NCI-H2196 (cell line): ENCODE measurements at regions not wholly inside any gene's neighbourhood (a gene's known extent, or its start where the extent isn't known, plus 50 kb on each side); places are given as distances from the start of the nearest gene placed in this dataset.
A peak's percentile ranks its signal among the peaks of the same experiment; 100 is the strongest.
"Not testable (repeated sequence)": the region's sequence is repeated elsewhere in the genome, so short reads cannot be mapped to it uniquely, and the experiment has no call there.

ENCODE experiments used
- DNase-seq: peaks from one replicate; lab custom pipeline; 2025; ENCODE audit not compliant: unreplicated experiment; lab: John Stamatoyannopoulos, UW

DNA sequence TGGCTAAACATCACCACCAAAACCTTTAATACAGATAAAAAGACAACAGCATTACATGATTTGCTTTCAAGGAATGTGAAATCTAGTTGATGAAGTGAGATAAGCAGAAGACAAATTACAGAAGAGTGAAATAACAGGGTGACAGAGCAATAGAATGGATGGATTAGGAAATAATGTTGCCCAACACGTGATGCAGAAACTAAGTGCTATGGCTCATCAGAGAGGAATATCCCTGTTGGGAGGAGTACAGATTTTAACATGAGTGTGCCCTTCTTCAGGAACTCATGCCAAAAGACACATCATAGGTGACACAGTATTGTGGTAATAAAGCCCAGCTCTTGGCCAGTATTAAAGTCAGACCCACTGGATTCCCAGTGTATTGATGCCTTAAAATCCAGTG is 176.6 kb upstream of the RAG2 start:
- DNase-seq, result no peak

DNA sequence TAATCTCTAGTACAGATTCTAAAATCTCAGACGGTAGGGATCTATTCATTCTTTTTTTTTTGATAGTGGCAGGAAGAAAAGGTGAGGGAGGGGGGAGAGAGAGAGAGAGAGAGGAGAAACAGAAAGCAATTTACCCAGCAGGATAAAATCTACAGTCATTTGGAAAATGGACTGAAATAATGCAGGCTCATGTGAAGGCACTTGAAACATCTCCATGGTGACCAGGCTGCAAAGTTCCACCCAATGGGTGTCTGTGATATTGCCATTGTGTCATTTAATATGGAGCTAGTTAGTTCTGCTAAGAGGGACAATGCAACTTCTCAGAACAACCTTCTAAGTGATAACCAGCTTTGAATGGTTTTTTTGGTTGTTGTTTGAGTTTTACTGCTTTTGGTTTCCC is 165.2 kb upstream of the RAG2 start:
- DNase-seq, result no peak

DNA sequence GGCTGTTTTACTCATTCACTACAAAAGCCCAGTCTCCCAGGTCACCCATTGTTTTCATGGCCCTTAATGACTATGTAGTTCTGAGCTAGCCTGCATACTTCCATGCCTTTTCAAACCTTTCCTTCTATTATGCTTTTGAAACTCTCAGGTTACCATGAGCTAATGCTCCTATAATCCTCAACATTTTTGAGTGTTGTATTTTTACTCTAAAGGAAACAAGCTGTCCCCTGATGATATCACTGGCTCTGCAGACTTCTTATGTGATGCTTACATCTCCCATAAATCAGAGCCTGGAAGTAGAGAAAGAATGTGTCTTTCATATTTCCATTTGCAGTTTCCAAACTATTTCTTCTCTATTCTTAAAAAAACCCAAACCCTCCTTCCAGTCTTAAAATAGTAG is 159.0 kb upstream of the RAG2 start:
- DNase-seq, result no peak

DNA sequence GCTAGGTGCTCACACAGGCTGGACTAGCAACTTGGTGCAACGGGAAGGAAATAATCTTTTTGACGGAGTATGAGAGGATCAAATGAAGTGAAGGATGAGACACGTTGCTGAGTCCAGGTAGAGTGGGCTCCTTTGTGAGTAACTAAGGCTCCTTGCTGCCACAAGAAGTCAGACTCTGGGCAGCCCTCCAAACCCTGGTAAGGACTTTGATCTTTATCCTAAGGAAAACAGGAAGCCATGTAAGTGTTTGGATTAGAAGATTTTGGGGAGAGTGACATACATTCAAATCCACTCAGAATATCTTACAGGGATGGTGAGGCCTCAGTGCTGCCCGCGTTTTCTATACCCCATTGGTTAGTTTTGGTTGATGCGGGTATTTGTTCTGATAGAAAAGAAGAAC is 155.9 kb upstream of the RAG2 start:
- no peak for DNase-seq

DNA sequence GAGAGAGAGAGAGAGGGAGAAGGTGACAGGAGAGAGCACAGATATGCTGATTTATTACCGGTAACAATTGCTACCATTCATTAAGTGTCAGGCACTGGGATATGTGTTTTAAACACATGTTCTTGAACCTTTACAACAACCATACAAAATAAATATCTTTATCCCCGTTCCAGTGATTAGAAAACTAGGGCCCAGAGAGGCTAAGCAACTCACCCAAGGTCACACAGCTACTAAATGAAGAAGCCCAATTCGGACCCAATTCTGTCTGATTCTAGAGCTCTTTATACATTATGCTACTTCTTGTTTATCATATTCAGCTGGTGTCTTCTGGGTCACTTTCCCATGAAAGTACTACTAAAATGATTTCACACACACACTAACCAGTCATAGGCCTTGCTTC is 154.0 kb upstream of the RAG2 start:
- no peak for DNase-seq

DNA sequence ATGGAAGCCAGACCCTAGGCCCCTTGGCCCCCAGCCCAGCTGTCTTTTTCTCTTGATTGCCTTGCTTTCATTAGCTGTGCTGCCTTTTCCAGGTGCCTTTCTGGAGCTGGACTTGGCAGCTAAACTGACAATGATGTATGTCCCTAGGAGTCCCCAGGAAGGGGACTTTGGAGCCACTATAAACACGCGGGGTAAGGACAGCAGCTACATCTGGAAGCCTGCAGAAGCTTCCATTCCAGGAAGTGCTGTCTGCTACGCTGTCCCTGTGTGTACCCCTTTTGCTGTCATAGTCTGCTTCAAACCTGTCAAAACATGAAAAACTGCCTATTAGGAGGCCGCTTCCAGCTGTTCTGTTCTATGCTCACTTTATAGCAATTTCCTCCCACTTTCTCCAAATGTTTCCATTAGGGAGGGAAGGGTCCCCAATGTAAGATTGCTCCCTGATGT is 153.3 kb upstream of the RAG2 start:
- DNase-seq, result no peak

DNA sequence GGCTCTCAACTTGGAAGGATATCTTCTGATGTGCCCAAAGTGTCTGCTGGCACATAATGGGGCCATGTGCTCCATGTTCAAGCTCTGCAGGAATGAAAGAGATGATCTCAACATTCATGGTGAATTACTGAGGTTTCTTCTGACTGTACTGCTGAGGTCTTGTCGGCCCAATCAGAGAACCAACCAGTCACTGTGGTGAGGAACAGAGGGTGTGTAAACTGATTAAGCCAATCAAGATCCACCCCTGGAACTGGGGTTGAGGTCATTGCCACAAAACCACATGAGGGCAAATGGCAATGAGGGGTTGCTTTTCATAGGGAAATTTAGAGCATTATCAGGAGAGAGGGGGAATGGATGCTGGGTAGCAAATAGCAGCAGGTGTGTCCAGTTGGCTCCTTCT is 152.3 kb upstream of the RAG2 start:
- DNase-seq, result no peak

DNA sequence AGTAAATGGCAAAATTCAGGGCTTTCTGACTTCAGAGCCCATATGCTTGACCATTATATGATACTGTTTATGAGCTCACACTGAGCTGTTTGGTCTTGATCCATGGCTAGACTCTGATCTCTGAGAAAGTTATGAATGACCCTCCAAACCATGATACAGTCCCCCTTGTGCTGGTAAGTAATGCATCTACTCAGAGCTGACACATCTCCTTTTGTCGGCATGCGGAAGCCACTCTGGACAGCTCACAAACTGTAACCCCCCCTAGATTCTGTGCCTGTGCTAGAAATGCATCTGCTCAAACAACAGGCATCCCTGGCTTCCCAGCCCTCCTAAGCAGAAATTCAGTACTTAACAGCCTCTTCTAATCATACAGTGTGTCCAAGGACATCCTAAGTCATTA is 150.8 kb upstream of the RAG2 start:
- no peak for DNase-seq

DNA sequence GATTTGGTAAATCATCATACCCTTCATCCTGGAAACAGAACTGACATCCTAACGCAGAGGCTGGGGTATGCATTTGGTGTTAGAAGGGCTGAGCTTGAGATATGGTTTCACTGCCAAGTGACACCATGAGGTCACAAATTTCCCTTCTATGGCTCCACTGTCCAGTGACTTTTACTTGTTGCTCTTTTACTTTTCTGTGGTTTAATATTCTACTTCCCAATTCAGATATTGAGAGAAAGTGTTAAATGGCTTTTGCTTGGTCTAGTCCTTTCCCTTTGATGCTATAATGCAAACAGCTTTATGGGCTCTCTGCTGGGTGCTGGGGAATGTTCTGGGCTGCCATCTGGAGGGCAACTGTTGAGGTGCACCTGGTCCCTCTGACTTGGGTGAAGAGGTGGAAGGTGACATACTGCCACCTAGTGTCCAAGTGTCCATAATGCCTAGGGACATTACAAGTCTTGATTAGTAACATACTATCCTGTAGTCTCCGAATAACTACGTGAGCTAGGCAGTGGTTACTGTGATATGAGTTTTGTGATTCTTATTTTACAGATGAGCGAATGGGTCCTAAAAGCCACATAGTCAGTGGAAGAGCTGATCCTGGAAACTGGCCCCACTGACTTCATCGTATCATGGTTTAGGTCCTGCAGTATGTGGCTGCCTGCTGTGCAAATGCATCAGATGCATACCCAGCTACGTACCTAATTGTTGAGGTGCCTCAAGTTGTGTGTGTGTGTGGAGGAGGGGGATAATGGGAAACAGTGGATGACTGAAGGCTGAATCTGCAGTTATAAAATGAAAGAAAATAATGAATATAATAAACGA is 149.1 kb upstream of the RAG2 start:
- peak; percentile 84 for DNase-seq

DNA sequence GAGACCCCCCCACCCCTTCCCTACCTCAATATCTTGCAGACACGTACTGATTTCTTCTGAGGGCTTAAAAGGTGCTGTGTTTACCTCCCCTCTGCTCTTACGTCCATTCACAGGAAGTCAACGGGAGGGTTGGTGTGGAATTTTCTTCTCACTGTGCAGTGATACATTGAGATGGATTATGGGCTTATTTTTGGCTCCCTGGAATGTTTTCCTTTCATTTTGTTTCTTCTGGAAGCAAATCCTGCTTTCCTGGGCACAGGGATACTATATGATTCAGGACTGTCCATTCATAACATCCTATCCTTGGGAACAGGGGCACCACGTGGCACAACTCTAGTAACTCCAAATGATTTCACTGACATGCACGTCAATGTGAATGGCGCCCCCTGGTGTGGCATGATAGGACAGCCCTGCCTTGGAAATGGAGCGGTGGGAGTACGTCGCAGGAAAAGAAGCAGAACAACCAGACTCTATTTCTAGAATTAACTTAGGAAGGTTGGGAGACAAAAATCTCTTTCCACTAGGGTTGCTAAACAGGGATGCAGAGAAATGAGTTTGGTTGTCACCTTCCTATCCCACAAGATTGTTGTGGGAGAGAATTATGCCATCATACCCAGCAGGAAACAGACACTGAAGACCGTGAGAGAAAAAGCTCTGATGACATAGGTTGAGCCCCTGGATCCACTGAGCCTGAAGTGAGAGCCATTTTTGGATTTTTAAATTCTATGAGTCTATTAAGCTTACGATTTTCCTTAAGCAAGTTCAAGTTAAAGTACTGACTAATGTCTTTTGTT is 146.5 kb upstream of the RAG2 start:
- peak; percentile 21 for DNase-seq

DNA sequence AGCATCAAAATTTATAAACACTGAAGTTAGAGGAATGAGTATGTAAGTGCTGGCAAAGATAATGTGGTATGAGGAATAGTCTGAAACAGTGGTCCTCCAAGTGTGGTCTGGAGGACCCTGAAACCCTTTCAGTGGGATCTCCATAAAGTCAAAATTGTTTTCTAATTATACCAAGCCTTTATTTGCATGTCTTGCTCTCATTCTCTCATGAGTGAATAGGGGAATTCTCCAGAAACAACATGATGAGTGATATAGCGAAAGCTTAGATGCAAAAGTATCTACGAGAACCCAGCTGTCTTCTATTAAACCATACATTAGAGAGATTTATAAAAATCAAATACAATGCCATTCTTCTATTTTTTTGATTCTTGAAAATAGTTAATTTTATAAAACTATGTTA is 145.0 kb upstream of the RAG2 start:
- DNase-seq, result no peak

DNA sequence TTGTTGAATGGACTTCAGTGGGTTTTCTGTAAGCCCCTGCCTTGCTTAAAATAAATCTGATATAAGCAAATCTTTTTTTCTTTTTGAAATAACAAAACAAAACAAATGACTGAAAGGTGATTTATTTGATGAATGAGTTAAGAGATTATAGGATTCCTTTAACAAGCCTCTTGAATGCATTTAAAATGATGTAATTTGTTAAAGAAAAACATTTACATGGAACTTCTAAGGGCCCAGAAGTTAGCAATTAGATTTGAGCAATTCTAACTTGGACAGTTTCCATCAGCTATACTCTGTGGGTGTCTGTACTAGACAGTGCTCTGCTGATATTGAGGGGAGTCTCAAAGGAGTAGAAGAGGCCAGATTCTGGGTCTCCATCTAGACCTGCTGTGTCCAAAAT is 143.5 kb upstream of the RAG2 start:
- no peak for DNase-seq

DNA sequence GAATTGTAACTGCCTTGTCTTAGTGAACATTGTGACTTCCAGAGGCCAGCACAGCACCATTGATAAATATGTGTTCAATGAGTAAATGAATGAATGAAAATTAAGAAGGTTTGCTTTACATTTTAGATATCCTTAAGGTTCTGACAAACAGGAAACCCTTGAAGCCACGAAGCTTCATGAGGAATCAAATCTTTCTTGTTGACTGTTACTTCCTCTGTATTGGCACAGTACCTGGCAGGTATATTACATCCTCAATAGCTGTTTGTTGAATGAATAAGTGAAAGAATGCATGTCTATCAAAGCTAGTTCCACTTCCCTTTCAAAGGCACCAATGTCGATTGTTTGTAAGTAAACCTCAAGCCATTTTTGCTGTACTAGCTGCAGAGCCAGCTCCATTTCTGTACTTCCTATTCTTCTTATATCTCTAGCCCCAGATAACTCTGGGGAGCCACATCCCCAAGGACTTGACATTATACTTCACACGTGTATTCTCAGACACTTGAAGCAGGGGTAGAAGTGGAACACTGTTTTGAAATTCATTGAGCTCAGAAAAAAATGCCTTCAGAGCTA is 140.3 kb upstream of the RAG2 start:
- DNase-seq, result no peak

DNA sequence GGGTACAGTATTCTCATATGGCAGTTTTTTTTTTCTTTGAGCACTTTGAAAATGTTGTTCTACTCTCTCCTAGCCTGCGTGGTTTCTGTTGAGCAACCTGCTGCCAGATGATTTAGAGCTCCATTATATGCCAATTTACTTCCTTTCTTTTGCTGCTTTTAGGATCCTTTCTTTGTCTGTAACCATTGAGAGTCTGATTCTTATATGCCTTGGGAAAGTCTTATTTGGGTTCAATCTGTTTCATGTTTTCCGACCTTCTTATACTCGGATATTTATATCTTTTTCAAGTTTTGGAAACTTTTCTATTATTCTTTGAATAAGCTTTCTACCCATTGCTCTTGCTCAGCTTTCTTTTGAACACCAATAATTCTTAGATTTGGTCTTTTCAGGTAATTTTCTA is 138.1 kb upstream of the RAG2 start:
- no peak for DNase-seq

DNA sequence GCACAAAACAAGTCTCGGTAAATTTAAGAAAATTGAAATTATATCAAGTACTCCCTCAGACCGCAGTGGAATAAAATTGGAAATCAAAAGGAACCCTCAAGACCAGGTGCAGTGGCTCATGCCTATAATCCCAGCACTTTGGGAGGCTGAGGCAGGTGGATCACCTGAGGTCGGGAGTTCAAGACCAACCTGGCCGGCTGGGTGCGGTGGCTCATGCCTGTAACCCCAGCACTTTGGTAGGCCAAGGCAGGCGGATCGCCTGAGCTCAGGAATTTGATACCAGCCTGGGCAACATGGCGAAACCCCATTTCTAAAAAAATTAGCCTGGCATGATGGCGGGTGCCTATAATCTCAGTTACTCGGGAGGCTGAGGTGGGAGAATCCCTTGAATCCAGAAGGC is 135.7 kb upstream of the RAG2 start:
- not testable (repeated sequence) for DNase-seq

DNA sequence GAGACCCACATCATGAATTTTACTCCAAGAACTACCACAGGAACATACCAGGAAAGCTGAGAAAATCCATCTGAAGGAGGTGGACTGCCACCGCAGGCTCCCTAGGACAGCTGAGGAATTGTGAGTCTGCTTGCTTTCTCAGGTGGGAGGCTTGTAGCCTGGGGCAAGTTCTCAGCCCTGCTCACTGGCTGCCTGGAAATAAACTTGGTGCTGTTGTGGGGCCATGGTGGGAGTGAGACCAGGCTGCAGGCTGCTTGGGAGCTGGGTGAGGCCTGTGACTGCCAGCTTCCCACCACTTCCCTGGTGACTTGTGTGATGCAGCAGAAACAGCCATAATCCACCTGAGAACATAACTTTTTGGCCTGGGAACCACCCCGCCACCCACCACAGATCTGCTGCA is 132.7 kb upstream of the RAG2 start:
- DNase-seq, result no peak

DNA sequence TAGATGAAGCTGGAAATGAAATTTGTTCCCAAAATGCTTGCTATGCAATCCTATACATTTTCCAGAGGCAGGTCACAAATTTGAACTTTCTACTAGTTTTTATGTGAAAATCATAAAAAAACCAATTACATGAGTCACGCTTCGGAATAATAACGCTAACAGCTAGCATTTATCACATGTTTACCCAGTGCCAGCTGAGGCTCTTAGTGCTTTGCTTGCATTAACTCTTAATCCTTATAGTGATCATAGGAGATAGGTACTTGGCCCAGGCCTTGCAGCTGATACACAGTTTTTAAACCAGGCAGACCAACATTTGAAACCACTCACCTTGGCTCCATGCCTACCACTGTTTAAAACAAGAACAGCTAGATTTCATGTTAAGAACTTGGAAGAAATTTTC is 131.8 kb upstream of the RAG2 start:
- no peak for DNase-seq

DNA sequence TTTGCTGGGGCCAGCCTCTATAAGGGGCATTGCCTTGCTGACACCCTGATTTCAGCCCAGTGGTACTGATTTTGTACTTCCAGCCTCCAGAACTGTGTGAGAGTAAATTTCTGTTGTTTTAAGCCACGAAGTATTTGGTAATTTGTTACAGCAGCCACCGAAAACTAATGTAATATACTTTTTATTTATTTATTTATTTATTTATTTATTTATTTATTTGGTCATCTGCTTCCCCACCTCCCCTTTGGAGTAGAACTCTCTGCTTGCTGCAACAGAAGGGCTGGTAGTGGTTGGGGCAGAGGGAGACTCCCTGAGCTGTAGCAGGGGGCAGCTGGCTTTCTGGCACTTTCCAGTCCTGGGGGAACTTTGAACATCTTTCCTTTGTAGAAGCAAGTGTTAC is 128.4 kb upstream of the RAG2 start:
- no peak for DNase-seq

DNA sequence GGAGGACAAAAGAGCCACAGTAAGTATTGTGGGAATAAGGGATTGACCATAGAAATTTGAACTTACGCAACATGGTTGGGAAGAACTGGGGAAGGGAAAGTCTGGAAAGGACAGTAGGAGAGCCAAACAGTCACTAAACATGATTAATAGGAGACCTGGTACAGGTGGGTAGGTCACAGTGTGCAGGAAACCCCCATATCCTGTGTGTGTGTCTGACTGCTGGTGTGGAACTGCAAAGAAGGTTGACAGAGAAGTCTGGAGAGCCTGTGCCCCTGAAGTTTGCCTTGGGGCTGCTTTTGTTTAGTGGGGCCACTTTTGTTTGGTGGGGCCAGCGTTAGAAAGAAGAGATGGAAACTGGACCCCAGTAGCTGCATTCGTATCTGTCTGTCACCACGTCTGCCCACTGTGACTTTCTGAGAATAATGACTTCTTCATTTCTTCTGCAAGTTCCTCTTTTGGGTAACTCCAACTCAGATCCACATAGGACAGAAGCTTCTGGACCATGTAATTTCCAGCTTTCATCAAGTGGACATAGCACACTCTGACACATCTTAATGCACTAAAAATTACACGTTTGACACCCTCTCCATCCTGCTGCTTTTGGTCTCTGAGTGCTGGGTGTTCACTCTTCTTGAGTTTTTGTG is 126.8 kb upstream of the RAG2 start:
- DNase-seq, result no peak

DNA sequence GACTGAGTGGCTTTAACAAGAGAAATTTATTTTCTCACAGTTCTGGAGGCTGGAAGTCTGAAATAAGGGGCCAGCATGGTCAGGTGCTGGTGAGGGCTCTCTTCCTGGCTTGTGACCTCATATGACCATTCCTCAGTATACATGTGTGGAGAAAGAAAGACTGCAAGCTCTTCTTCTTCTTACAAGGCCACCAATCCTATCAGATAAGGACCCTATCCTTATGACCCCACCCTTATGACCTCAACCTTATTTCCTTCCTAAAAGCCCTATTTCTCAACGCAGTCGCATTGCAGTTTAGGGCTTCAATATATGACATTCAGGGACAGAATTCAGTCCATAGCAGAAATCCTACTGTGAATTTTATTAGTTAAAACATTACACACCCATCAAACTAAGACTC is 124.4 kb upstream of the RAG2 start:
- DNase-seq, result no peak

DNA sequence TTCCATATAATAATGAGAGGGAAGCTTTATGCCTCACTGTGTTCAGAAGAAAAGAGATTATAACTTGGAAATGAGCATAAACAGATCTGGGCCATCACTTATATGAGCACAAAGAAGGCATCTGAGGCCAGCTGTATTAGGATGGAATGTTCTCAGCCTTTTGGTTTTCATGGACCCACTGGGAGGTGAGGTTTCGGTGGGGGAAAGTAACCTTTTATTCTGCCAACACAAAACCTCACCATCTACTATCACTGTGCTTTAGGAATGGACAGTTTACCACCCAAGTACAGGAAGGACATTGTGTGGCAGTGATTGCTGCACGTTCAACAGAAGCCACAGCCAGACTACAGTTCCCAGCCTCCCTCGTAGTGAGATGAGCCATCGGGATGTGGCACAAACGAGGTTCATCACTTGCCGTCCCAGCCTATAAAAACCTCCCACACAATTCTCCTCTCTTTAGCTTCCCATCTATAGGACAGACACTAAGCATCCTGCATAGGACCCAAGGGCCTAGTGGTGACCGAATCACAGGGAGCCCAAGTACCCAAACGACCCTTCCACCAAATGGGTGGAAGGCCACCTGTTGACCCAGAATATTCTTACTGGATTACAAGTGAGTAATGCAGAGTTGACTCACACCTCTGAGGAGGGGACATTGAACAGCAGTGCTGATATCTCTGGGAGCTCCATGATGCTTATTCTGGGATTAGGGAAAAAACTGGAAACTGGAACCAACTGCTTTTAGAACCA is 121.5 kb upstream of the RAG2 start:
- DNase-seq, result no peak
